ENCODE measurements at regions not wholly inside any gene's neighbourhood (a gene's known extent, or its start where the extent isn't known, plus 50 kb on each side); places are given as distances from the start of the nearest gene placed in this dataset.

- no peaks in the 10 kb centered on the region for H3K4me1 ChIP-seq
- TF ChIP-seq, protein P1, sequence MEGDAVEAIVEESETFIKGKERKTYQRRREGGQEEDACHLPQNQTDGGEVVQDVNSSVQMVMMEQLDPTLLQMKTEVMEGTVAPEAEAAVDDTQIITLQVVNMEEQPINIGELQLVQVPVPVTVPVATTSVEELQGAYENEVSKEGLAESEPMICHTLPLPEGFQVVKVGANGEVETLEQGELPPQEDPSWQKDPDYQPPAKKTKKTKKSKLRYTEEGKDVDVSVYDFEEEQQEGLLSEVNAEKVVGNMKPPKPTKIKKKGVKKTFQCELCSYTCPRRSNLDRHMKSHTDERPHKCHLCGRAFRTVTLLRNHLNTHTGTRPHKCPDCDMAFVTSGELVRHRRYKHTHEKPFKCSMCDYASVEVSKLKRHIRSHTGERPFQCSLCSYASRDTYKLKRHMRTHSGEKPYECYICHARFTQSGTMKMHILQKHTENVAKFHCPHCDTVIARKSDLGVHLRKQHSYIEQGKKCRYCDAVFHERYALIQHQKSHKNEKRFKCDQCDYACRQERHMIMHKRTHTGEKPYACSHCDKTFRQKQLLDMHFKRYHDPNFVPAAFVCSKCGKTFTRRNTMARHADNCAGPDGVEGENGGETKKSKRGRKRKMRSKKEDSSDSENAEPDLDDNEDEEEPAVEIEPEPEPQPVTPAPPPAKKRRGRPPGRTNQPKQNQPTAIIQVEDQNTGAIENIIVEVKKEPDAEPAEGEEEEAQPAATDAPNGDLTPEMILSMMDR (IDR thresholded peaks at IDR 0.05; ENCODE audit: low read depth, low read length) = no peak
- no peaks in the 10 kb centered on the region for H3K9me3 ChIP-seq
- no peaks in the 10 kb centered on the region for H3K36me3 ChIP-seq
- no peak overlapping the region for H3K4me3 ChIP-seq (ENCODE audit: low read depth, low read length)
- H3K27me3 ChIP-seq = no peaks in the 10 kb centered on the region
- DNase-seq = no peak
These were observed 56.0 kb upstream of the LRPPRC start for GRCh38 chr2:44051593-44052347.

DNA sequence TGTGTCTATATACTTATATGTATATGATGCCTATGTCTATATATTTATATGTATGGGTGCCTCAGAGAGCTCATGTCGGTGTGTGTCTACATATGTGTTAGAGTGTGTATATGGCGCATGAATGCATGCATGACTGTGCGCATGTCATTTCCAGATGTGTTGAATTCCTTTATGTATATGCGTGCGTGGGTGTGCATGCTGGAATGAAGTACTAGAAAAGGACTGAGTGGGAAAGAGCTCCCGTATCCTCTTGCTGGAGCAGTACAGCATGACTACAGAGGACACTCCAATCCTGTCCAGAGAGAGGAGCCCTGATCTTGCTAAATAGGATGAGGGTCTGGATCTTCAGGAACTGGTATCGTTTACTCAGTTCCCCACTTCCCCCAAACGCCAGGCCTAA is 56.8 kb upstream of the LRPPRC start:
- DNase-seq = no peak
- Histone ChIP-seq H3K9me3 (no peaks in the 10 kb centered on the region), H3K4me1 (no peaks in the 10 kb centered on the region), H3K36me3 (no peaks in the 10 kb centered on the region), H3K27me3 (no peaks in the 10 kb centered on the region), H3K4me3 (ENCODE audit: low read depth, low read length) (no peak overlapping the region)
- TF ChIP-seq, protein P1 (IDR thresholded peaks at IDR 0.05; ENCODE audit: low read depth, low read length) = no peak

DNA sequence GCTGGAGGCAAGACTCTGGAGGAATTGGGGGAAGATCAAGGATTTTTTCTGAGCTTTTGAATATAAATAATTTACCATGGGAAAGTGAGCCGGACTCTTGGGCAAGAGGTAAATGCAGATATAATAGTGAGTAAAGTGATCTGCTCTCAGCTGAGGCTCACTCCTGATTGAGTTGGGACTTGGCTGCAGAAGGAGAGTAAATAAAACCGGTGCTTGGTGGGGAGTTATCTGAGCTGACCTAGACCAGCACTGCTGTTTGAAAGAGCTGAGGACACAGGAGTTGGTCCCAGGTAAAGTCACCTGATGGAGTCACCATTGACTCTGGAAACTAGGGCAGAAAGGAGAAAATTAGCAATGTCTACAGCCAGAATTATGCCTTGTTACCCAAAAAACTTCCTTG is 57.3 kb upstream of the LRPPRC start:
- Histone ChIP-seq H3K27me3 (no peaks in the 10 kb centered on the region), H3K4me1 (no peaks in the 10 kb centered on the region), H3K9me3 (no peaks in the 10 kb centered on the region), H3K4me3 (ENCODE audit: low read depth, low read length) (no peak overlapping the region), H3K36me3 (no peaks in the 10 kb centered on the region)
- DNase-seq = no peak
- TF ChIP-seq, protein P1 (IDR thresholded peaks at IDR 0.05; ENCODE audit: low read depth, low read length) = no peak

DNA sequence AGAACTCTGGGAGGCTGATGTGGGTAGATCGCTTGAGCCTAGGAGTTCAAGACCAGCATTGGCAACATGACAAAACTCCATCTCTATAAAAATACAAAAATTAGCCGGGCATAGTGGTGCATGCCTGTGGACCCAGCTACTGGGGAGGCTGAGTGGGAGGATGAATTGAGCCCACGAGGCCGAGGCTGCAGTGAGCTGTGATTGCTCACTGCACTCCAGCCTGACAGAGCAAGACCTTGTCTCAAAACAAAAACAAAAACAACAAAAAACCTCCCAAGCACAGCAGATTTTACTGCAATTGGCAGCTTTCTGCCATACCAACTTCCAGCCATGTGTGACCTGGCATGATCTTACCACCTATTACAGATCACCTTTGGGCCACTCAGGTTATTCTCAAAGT is 57.7 kb upstream of the LRPPRC start:
- H3K4me3 ChIP-seq (ENCODE audit: low read depth, low read length) = no peak overlapping the region
- no peaks in the 10 kb centered on the region for H3K4me1 ChIP-seq
- no peaks in the 10 kb centered on the region for H3K9me3 ChIP-seq
- DNase-seq = no peak
- no peaks in the 10 kb centered on the region for H3K27me3 ChIP-seq
- TF ChIP-seq, protein P1 (IDR thresholded peaks at IDR 0.05; ENCODE audit: low read depth, low read length) = no peak
- H3K36me3 ChIP-seq = no peaks in the 10 kb centered on the region

DNA sequence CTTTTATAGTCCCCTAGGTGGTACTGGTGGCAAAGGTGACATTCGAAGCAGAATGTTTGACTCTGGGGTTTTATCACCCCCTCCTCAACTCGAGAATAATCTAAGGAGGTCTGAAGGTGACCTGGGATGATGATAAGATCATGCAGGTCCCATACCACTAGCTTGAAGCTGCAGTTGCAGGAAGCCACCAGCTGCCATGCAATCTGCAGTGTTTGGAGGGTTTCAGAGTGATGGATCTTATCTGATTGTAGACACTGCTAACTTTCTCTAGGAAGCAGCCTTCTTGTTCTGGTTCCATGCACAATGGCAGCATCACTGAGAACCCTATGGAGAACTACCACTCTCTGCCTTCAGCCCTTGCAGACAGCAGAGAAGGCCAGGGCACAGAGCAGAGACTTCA is 59.4 kb upstream of the LRPPRC start:
- H3K4me3 ChIP-seq (ENCODE audit: low read depth, low read length) = no peak overlapping the region
- H3K27me3 ChIP-seq = no peaks in the 10 kb centered on the region
- DNase-seq = no peak
- H3K4me1 ChIP-seq = no peaks in the 10 kb centered on the region
- H3K9me3 ChIP-seq = no peaks in the 10 kb centered on the region
- no peaks in the 10 kb centered on the region for H3K36me3 ChIP-seq
- TF ChIP-seq, protein P1 (IDR thresholded peaks at IDR 0.05; ENCODE audit: low read depth, low read length) = no peak

DNA sequence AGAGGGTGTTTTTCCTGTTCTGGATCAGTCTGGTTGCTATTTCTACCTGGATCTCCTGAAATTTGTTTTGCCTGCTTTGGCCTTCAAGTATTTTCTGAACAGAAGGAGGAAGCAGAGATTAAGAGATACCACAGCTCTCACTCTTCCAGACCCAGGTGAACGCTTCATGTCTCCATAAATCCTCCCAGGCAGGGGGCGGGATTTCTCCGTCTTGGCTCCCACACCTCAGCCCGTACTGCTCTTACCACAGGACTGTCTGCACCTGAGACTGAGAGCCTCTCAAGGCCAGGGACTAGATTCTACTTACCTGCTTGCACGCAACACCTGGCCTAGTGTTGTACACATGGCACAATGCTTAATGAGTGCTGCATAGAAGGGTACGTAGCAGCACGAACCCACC is 59.9 kb upstream of the LRPPRC start:
- DNase-seq = no peak
- Histone ChIP-seq H3K4me1 (no peaks in the 10 kb centered on the region), H3K9me3 (no peaks in the 10 kb centered on the region), H3K4me3 (ENCODE audit: low read depth, low read length) (no peak overlapping the region), H3K36me3 (no peaks in the 10 kb centered on the region), H3K27me3 (no peaks in the 10 kb centered on the region)
- TF ChIP-seq, protein P1 (IDR thresholded peaks at IDR 0.05; ENCODE audit: low read depth, low read length) = no peak

Measured in BE2C (cell line).